GM12872 (cell line): ENCODE measurements at regions not wholly inside any gene's neighbourhood (a gene's known extent, or its start where the extent isn't known, plus 50 kb on each side); places are given as distances from the start of the nearest gene placed in this dataset.

ENCODE experiments used
- CTCF ChIP-seq: IDR thresholded peaks from 3 replicates; pipeline ENCODE4 v1.5.1; 2011; ENCODE audit warnings: low read depth, mild to moderate bottlenecking, low read length, moderate library complexity; ENCODE audit not compliant: insufficient read depth

GRCh38 chr5:37966291-37966690 is 126.5 kb upstream of the GDNF start:
- no peak for TF ChIP-seq CTCF

- TF ChIP-seq CTCF, result no peak
Observed at GRCh38 chr5:37962389-37962788, 122.5 kb upstream of the GDNF start.

GRCh38 chr5:37957218-37957617 is 117.4 kb upstream of the GDNF start:
- TF ChIP-seq CTCF, result no peak

- no peak for TF ChIP-seq CTCF
Observed at GRCh38 chr5:37955748-37956147, 115.9 kb upstream of the GDNF start.

GRCh38 chr5:37954561-37954960 is 114.7 kb upstream of the GDNF start:
- TF ChIP-seq CTCF, result no peak

- TF ChIP-seq CTCF, result no peak
Observed at GRCh38 chr5:37951946-37952721, 112.3 kb upstream of the GDNF start.

GRCh38 chr5:37950436-37950835 is 110.6 kb upstream of the GDNF start:
- TF ChIP-seq CTCF, result no peak
